Hepatocyte (in vitro differentiated cells): ENCODE measurements at regions not wholly inside any gene's neighbourhood (a gene's known extent, or its start where the extent isn't known, plus 50 kb on each side); places are given as distances from the start of the nearest gene placed in this dataset.

Experiments used
- DNase-seq: peaks from one replicate; pipeline ENCODE4 v3.0.0-alpha.2; 2016; ENCODE audit warnings: low spot score
- H2AFZ ChIP-seq: fragments of 200-600 bp; sonication (generic); 2 replicates; pipeline ENCODE4 v1.6.0; 2016; ENCODE audit warnings: antibody characterized with exemption, mild to moderate bottlenecking
- H3K27ac ChIP-seq: fragments of 200-600 bp; sonication (generic); 2 replicates; pipeline ENCODE4 v1.5.1; 2016; ENCODE audit warnings: mild to moderate bottlenecking
- H3K27me3 ChIP-seq: fragments of 200-600 bp; sonication (generic); 2 replicates; pipeline ENCODE4 v1.6.1; 2016
- H3K36me3 ChIP-seq: fragments of 200-600 bp; sonication (generic); replicated peaks from 2 replicates; pipeline ENCODE4 v1.5.1; 2016; ENCODE audit warnings: low read depth; ENCODE audit not compliant: insufficient read depth
- H3K4me1 ChIP-seq: fragments of 200-600 bp; sonication (generic); 2 replicates; pipeline ENCODE4 v1.5.1; 2016; ENCODE audit warnings: mild to moderate bottlenecking, moderate library complexity; ENCODE audit not compliant: insufficient read depth
- H3K4me2 ChIP-seq: fragments of 200-600 bp; sonication (generic); 2 replicates; pipeline ENCODE4 v1.6.0; 2016
- H3K4me3 ChIP-seq: fragments of 200-600 bp; sonication (generic); 2 replicates; pipeline ENCODE4 v1.5.1; 2016; ENCODE audit warnings: mild to moderate bottlenecking
- H3K79me2 ChIP-seq: fragments of 200-600 bp; sonication (generic); 2 replicates; pipeline ENCODE4 v1.6.0; 2017; ENCODE audit warnings: mild to moderate bottlenecking
- H3K9me2 ChIP-seq: fragments of 200-600 bp; sonication (generic); replicated peaks from 2 replicates; pipeline ENCODE4 v1.6.0; 2017; ENCODE audit warnings: mild to moderate bottlenecking; ENCODE audit not compliant: insufficient read depth
- H3K9me3 ChIP-seq: fragments of 200-600 bp; sonication (generic); 2 replicates; pipeline ENCODE4 v1.5.1; 2016; ENCODE audit warnings: low read depth, mild to moderate bottlenecking
- H4K20me1 ChIP-seq: fragments of 200-600 bp; sonication (generic); 2 replicates; pipeline ENCODE4 v1.6.0; 2016; ENCODE audit warnings: mild to moderate bottlenecking; ENCODE audit not compliant: insufficient read depth, poor library complexity, severe bottlenecking
- EZH2 ChIP-seq: fragments of 200-600 bp; sonication (generic); IDR thresholded peaks from 2 replicates; pipeline ENCODE4 v1.6.1; 2016; ENCODE audit warnings: antibody characterized with exemption, mild to moderate bottlenecking, borderline replicate concordance
- EZH2phosphoT487 ChIP-seq: fragments of 200-600 bp; sonication (generic); IDR thresholded peaks from one replicate; pipeline ENCODE4 v1.6.1; 2018; ENCODE audit warnings: antibody characterized with exemption, mild to moderate bottlenecking, low read depth, moderate library complexity; ENCODE audit not compliant: unreplicated experiment, severe bottlenecking
- WGBS: methylation state at CpG from one replicate; pipeline ENCODE4 v1.1.6; 2016; ENCODE audit warnings: low lambda C conversion rate; ENCODE audit errors: missing lambda C conversion rate; 5-methylcytosine and 5-hydroxymethylcytosine counted together
- TF ChIP-seq, protein P1 (sequence below): fragments of 200-600 bp; sonication (generic); IDR thresholded peaks from 2 replicates; pipeline ENCODE4 v1.5.1; 2016; ENCODE audit warnings: antibody characterized with exemption, mild to moderate bottlenecking; ENCODE audit not compliant: poor library complexity

- no peak overlapping the region for H3K27ac ChIP-seq
- TF ChIP-seq EZH2 (no peak), EZH2phosphoT487 (no peak)
- TF ChIP-seq, protein P1, sequence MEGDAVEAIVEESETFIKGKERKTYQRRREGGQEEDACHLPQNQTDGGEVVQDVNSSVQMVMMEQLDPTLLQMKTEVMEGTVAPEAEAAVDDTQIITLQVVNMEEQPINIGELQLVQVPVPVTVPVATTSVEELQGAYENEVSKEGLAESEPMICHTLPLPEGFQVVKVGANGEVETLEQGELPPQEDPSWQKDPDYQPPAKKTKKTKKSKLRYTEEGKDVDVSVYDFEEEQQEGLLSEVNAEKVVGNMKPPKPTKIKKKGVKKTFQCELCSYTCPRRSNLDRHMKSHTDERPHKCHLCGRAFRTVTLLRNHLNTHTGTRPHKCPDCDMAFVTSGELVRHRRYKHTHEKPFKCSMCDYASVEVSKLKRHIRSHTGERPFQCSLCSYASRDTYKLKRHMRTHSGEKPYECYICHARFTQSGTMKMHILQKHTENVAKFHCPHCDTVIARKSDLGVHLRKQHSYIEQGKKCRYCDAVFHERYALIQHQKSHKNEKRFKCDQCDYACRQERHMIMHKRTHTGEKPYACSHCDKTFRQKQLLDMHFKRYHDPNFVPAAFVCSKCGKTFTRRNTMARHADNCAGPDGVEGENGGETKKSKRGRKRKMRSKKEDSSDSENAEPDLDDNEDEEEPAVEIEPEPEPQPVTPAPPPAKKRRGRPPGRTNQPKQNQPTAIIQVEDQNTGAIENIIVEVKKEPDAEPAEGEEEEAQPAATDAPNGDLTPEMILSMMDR = no peak
- no peaks in the 10 kb centered on the region for H4K20me1 ChIP-seq
- DNase-seq = no peak
- H3K4me3 ChIP-seq = no peak overlapping the region
- no peaks in the 10 kb centered on the region for H3K36me3 ChIP-seq
- H2AFZ ChIP-seq = no peak overlapping the region
- H3K79me2 ChIP-seq = no peaks in the 10 kb centered on the region
- H3K9me3 ChIP-seq = no peaks in the 10 kb centered on the region
- no peaks in the 10 kb centered on the region for H3K9me2 ChIP-seq
- H3K4me2 ChIP-seq = no peak overlapping the region
- H3K4me1 ChIP-seq = no peaks in the 10 kb centered on the region
- 91% methylated on average over 6 of the region's 6 CpGs for WGBS
- H3K27me3 ChIP-seq = no peaks in the 10 kb centered on the region
Observed at GRCh38 chr10:78952686-78953085, 116.1 kb upstream of the ZMIZ1 start.

DNA sequence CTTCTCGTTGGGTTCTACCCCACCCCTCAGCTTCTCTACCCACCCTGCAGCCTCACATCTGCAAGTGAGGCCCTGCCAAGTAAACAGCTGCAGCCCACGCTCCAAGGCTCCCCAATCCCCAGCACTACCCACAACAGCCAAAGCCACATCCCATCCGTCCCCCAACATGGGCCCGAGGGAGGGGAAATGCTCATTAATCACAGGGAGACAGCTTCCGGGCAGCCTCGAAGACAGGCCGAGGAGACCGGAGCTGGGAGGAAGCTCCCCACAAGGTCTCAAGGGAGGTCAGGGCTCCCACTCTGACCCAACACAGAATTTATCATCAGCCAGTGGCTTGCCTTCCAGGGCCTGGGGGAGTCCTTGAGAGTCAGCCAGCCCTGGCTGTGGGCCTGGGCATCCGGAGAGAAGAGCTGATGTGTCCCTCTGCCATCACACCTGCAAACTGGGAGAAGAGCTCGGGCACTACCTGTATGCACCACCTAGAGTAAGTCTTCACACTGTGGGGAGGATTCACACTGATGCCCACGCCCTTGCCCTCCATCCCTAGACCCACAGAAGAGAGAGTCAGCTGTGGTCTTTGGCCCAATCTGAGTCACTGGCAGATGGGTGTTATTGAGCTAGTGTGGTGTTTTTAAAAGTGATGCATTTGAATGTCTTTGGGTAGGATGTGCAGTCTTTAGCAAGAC, 115.5 kb upstream of the ZMIZ1 start:
- no peak for DNase-seq
- no peaks in the 10 kb centered on the region for H3K9me3 ChIP-seq
- H3K27ac ChIP-seq = no peak overlapping the region
- TF ChIP-seq EZH2phosphoT487 = no peak
- TF ChIP-seq, protein P1 = no peak
- no peak for TF ChIP-seq EZH2
- H4K20me1 ChIP-seq = no peaks in the 10 kb centered on the region
- no peaks in the 10 kb centered on the region for H3K27me3 ChIP-seq
- no peaks in the 10 kb centered on the region for H3K36me3 ChIP-seq
- no peak overlapping the region for H3K4me2 ChIP-seq
- H3K79me2 ChIP-seq = no peaks in the 10 kb centered on the region
- H3K4me3 ChIP-seq = no peak overlapping the region
- WGBS = 78% methylated on average over 11 of the region's 11 CpGs
- no peak overlapping the region for H2AFZ ChIP-seq
- no peaks in the 10 kb centered on the region for H3K9me2 ChIP-seq
- H3K4me1 ChIP-seq = no peaks in the 10 kb centered on the region

- no peak overlapping the region for H3K27ac ChIP-seq
- H3K36me3 ChIP-seq = no peaks in the 10 kb centered on the region
- H3K4me1 ChIP-seq = no peaks in the 10 kb centered on the region
- no peaks in the 10 kb centered on the region for H3K27me3 ChIP-seq
- H3K9me3 ChIP-seq = no peaks in the 10 kb centered on the region
- no peaks in the 10 kb centered on the region for H3K9me2 ChIP-seq
- TF ChIP-seq, protein P1 = no peak
- TF ChIP-seq EZH2 = no peak
- no peak for TF ChIP-seq EZH2phosphoT487
- DNase-seq = no peak
- H3K4me2 ChIP-seq = no peak overlapping the region
- no peaks in the 10 kb centered on the region for H4K20me1 ChIP-seq
- H3K79me2 ChIP-seq = no peaks in the 10 kb centered on the region
- WGBS = 96% methylated on average over 7 of the region's 7 CpGs
- H3K4me3 ChIP-seq = no peak overlapping the region
- no peak overlapping the region for H2AFZ ChIP-seq
Observed at GRCh38 chr10:78953799-78954297, 114.9 kb upstream of the ZMIZ1 start.

- no peak overlapping the region for H3K4me2 ChIP-seq
- no peak for DNase-seq
- no peaks in the 10 kb centered on the region for H4K20me1 ChIP-seq
- no peaks in the 10 kb centered on the region for H3K9me3 ChIP-seq
- H3K9me2 ChIP-seq = no peaks in the 10 kb centered on the region
- peaks cover 4% of the 10 kb centered on the region for H3K4me1 ChIP-seq
- H3K36me3 ChIP-seq = no peaks in the 10 kb centered on the region
- no peak overlapping the region for H3K4me3 ChIP-seq
- TF ChIP-seq EZH2 (no peak), EZH2phosphoT487 (no peak)
- TF ChIP-seq, protein P1 = no peak
- 91% methylated on average over 7 of the region's 7 CpGs for WGBS
- H3K79me2 ChIP-seq = no peaks in the 10 kb centered on the region
- no peak overlapping the region for H3K27ac ChIP-seq
- H2AFZ ChIP-seq = no peak overlapping the region
- no peaks in the 10 kb centered on the region for H3K27me3 ChIP-seq
Observed at GRCh38 chr10:78954689-78955088, 114.1 kb upstream of the ZMIZ1 start.
